Spleen (tissue), 7 donors: ENCODE measurements at regions not wholly inside any gene's neighbourhood (a gene's known extent, or its start where the extent isn't known, plus 50 kb on each side); places are given as distances from the start of the nearest gene placed in this dataset.

Source experiments
- POLR2A ChIP-seq, 3 donors: fragments of 450-650 bp; IDR thresholded peaks; one replicate each; pipeline ENCODE4 v1.5.1; 2017; ENCODE audit warnings: antibody characterized with exemption in 3 of 3, mild to moderate bottlenecking in 1 of 3
- TF ChIP-seq, protein P1 (sequence below), 11 experiments: fragments of 200-600 bp in 7 of 11; fragments of 450-650 bp in 4 of 11; sonication (generic) in 4 of 11; IDR thresholded peaks in 8 of 11; conservative IDR thresholded peaks in 3 of 11; 1 replicate in 7 of 11; 2 replicates in 4 of 11; pipeline versions ENCODE4 v1.4.0 to v1.8.0; 2016 to 2021; ENCODE audit warnings: antibody characterized with exemption in 11 of 11, inconsistent platforms in 4 of 11, mild to moderate bottlenecking in 1 of 11
- donor health status: DM: no; HTN: no; CAD: no; lungs with moderate emphysema.
- donor health status: DM: no; HTN: no; CAD: no.
- donor health status: DM: no; HTN: no; CAD: no.

DNA sequence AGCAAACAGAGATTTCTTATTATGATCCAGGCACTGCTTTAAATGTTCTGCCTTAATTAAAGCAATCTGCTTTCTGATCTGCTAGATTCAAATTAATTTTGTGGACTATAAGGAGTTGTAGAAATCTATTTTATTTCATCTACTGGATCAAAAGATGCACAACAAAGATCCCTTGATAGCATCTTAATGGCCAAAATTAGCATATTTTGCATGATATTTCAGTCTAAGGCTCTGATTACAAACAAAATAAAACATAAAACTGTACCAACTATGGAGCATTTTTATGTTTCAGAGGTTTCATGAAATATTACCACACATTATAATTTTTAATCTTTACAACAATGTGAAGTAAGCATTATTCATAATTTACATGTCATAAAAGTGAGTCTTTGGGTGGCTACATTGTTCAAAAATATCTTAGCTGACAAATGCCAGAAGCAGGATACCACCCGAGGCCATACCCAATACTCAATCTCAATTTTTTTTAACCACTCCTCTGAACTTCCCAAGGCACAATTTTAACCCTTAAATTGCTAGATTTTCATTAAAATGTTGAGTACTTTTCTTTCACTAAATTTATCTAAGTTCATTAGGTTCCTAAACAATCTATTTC lies 929.5 kb downstream of the KCNA4 start:
- TF ChIP-seq, protein P1, sequence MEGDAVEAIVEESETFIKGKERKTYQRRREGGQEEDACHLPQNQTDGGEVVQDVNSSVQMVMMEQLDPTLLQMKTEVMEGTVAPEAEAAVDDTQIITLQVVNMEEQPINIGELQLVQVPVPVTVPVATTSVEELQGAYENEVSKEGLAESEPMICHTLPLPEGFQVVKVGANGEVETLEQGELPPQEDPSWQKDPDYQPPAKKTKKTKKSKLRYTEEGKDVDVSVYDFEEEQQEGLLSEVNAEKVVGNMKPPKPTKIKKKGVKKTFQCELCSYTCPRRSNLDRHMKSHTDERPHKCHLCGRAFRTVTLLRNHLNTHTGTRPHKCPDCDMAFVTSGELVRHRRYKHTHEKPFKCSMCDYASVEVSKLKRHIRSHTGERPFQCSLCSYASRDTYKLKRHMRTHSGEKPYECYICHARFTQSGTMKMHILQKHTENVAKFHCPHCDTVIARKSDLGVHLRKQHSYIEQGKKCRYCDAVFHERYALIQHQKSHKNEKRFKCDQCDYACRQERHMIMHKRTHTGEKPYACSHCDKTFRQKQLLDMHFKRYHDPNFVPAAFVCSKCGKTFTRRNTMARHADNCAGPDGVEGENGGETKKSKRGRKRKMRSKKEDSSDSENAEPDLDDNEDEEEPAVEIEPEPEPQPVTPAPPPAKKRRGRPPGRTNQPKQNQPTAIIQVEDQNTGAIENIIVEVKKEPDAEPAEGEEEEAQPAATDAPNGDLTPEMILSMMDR (IDR thresholded peaks at IDR 0.05 in 8 of 11, conservative IDR thresholded peaks at IDR 0.05 in 3 of 11) = no peak
- TF ChIP-seq POLR2A (IDR thresholded peaks at IDR 0.05) = no peak
